22Rv1 (cell line): ENCODE measurements at regions not wholly inside any gene's neighbourhood (a gene's known extent, or its start where the extent isn't known, plus 50 kb on each side); places are given as distances from the start of the nearest gene placed in this dataset.

ENCODE experiments used
- CTCF ChIP-seq: fragments of 450-650 bp; IDR thresholded peaks from 2 replicates; pipeline ENCODE4 v1.5.1; 2017; ENCODE audit warnings: mild to moderate bottlenecking
- ZFX ChIP-seq: fragments of 450-650 bp; IDR thresholded peaks from 2 replicates; pipeline ENCODE4 v1.6.1; 2017; ENCODE audit warnings: antibody characterized with exemption, borderline replicate concordance

DNA sequence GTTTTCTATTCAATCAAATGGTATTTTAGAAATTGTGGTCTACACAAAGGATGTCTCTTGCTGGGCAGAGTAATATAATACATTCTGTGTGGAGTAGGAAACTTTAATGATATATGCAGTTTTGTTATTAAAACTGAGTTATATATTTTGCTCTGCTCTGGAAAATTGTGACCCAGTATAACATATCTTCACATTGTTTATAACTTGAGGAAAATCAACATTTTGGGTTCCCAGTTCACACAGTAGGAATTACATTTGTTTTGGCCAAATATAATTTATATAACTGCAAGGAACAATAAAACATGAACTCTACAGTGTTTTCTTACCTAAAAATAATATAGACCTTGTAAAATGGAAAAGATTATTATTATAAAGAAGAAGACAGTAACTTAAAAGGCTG is 372.4 kb downstream of the OSR1 start:
- TF ChIP-seq CTCF (no peak), ZFX (no peak)
